KG1 (cell line): ENCODE measurements at regions not wholly inside any gene's neighbourhood (a gene's known extent, or its start where the extent isn't known, plus 50 kb on each side); places are given as distances from the start of the nearest gene placed in this dataset.

ENCODE experiments used
- DNase-seq: peaks from one replicate; lab custom pipeline; 2025; lab: John Stamatoyannopoulos, UW

GRCh38 chr1:200354243-200354642 lies 55.6 kb downstream of the ZNF281 start:
- no peak for DNase-seq

- no peak for DNase-seq
Observed at GRCh38 chr1:200353232-200353631, 56.6 kb downstream of the ZNF281 start.

- peak; percentile 47 for DNase-seq
Observed at GRCh38 chr1:200351826-200352549, 57.8 kb downstream of the ZNF281 start.

GRCh38 chr1:200351425-200351824 lies 58.4 kb downstream of the ZNF281 start:
- no peak for DNase-seq

- DNase-seq: no peak
Observed at GRCh38 chr1:200346700-200347099, 63.1 kb downstream of the ZNF281 start.

GRCh38 chr1:200345520-200345919 lies 64.3 kb downstream of the ZNF281 start:
- no peak for DNase-seq

GRCh38 chr1:200343874-200344273 lies 66.0 kb downstream of the ZNF281 start:
- DNase-seq: no peak

GRCh38 chr1:200342511-200343311 lies 67.1 kb downstream of the ZNF281 start:
- no peak for DNase-seq

- no peak for DNase-seq
Observed at GRCh38 chr1:200338451-200338850, 71.4 kb downstream of the ZNF281 start.

GRCh38 chr1:200337831-200338230 lies 72.0 kb downstream of the ZNF281 start:
- no peak for DNase-seq

- DNase-seq: no peak
Observed at GRCh38 chr1:200337410-200337809, 72.4 kb downstream of the ZNF281 start.

GRCh38 chr1:200336901-200337391 lies 72.9 kb downstream of the ZNF281 start:
- no peak for DNase-seq

GRCh38 chr1:200336101-200336845 lies 73.6 kb downstream of the ZNF281 start:
- no peak for DNase-seq

- no peak for DNase-seq
Observed at GRCh38 chr1:200334661-200335256, 75.1 kb downstream of the ZNF281 start.

GRCh38 chr1:200333329-200333728 lies 76.5 kb downstream of the ZNF281 start:
- DNase-seq: no peak

- no peak for DNase-seq
Observed at GRCh38 chr1:200332716-200333115, 77.1 kb downstream of the ZNF281 start.

GRCh38 chr1:200330741-200331428 lies 79.0 kb downstream of the ZNF281 start:
- DNase-seq: no peak

- DNase-seq: no peak
Observed at GRCh38 chr1:200329208-200329882, 80.5 kb downstream of the ZNF281 start.

GRCh38 chr1:200328379-200328778 lies 81.5 kb downstream of the ZNF281 start:
- DNase-seq: no peak

GRCh38 chr1:200323856-200324400 lies 85.9 kb downstream of the ZNF281 start:
- DNase-seq: no peak

GRCh38 chr1:200319148-200319547 lies 90.7 kb downstream of the ZNF281 start:
- no peak for DNase-seq
